Activated CD4-positive, alpha-beta T cell treated with anti-CD3 and anti-CD28 coated beads for 48 hours (primary cell): ENCODE measurements at regions not wholly inside any gene's neighbourhood (a gene's known extent, or its start where the extent isn't known, plus 50 kb on each side); places are given as distances from the start of the nearest gene placed in this dataset.
"Not testable (repeated sequence)": the region's sequence is repeated elsewhere in the genome, so short reads cannot be mapped to it uniquely, and the experiment has no call there.

Experiments
- DNase-seq: peaks from one replicate; pipeline ENCODE4 v3.0.0-alpha.2; 2020

DNA sequence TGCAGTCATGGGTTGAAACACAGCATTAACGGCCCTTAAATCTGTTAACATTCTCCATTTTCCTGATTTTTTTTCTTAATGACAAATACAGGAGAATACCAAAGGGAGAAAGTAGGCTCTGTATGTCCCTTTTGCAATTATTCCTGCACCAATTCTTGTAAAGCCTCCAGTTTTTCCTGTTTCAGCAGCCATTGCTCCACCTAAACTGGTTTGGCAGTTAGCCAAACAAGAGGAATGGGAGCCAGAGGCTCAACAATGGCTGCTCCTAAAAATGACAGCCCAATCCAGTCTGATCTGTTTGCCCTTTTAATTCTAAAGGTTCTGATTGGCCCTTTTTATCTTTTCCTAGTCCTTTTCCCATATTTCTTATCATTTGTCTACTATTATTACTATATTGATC lies 284.2 kb upstream of the SGK1 start:
- no peak for DNase-seq

DNA sequence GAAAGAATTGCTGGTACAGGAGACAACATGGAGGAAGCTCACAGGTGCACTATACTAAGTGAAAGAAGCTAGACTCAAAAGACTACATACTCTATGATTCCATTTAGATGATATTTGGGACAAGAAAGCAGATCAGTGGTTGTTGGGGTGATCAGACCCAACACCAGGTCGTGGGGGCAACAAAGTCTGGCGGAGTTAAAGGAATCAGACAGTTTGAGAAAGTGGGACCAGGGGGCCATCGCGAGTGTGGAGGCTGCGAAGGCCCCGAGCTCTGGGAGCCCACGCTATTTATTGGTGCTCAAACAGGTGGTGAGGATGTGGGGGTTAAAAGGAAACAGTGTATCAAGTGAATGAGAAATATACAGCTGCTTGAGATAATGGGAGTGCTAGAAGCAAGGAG lies 282.8 kb upstream of the SGK1 start:
- DNase-seq, result no peak

DNA sequence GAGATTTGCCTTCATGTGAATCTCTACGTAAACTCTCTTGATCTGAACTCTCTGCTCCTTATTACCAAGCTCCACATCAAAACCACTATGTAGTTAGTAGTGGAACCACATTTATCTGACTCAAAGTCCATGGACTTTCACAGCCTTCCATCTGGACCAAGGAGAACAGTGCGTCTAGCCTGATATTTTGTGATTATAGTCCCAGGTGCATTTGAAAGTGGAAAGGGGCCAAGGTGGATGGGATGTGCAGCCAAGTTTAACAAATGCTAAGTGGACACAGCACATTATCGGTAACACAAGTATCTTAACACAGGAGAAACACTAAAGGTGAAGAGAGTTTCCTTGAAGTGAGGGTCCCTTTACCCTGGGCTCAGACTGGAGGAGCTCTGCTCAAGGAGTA lies 281.2 kb upstream of the SGK1 start:
- no peak for DNase-seq

GRCh38 chr6:134596191-134596590 lies 278.3 kb upstream of the SGK1 start:
- DNase-seq, result no peak

- no peak for DNase-seq
Observed at GRCh38 chr6:134594881-134595280, 277.0 kb upstream of the SGK1 start.

- DNase-seq, result no peak
Observed at GRCh38 chr6:134593887-134594286, 276.0 kb upstream of the SGK1 start.

DNA sequence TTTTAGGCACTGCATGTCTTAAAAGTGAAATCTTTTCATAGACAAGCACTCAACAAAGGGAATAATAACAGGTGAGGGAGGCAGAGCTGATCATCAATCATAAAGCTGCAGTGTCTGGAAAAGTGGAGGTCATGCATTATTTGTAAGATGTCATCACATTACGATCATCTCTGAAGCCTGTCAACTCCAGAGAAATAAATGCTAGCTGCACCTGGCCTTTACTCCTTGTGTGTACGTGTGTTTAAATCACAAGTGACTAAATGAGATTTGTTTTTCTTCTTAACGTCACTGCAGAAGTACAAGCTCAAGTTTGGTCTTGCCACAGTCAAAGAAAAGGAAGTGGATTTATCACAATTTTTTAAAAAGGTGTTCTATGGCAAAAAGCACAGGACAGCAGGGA lies 275.5 kb upstream of the SGK1 start:
- DNase-seq, result no peak

- no peak for DNase-seq
Observed at GRCh38 chr6:134593024-134593423, 275.1 kb upstream of the SGK1 start.

GRCh38 chr6:134590449-134590848 lies 272.5 kb upstream of the SGK1 start:
- no peak for DNase-seq

- DNase-seq, result no peak
Observed at GRCh38 chr6:134590004-134590403, 272.1 kb upstream of the SGK1 start.

- no peak for DNase-seq
Observed at GRCh38 chr6:134589512-134589911, 271.6 kb upstream of the SGK1 start.

DNA sequence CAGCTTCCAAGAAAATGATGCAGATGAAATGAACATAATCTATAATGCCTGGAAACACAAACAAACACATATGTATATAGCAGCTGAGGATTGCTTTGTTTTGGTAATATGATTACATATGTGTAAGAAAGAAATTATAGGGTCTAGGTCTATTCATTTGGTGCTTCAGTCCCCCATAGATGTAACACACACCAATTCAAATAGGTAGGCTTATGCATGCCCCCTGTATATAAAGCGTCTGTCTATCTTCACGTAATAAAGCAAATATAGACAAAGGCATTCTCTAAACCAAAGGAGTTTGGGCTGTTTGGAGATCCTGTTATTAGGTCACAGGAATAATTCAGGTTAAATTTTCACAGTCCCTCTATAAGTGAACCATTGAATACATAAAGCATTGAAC lies 270.4 kb upstream of the SGK1 start:
- DNase-seq, result no peak

DNA sequence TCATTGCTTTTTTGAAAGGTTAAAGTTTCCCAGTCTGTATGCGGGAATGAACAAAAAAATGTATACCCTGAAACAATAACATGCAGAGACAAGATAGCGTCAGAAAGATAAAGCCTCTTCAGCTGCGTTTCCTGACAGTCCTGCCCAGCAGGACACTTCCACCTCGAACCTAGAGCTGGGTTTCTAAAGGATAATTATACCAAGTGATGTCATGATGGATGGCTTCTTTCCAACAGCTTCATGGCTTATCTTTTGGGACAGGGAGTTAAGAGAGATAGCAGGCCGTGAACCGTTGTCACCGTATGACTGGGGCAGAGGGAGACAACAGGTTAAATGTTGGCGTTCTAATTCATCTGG lies 267.6 kb upstream of the SGK1 start:
- no peak for DNase-seq

DNA sequence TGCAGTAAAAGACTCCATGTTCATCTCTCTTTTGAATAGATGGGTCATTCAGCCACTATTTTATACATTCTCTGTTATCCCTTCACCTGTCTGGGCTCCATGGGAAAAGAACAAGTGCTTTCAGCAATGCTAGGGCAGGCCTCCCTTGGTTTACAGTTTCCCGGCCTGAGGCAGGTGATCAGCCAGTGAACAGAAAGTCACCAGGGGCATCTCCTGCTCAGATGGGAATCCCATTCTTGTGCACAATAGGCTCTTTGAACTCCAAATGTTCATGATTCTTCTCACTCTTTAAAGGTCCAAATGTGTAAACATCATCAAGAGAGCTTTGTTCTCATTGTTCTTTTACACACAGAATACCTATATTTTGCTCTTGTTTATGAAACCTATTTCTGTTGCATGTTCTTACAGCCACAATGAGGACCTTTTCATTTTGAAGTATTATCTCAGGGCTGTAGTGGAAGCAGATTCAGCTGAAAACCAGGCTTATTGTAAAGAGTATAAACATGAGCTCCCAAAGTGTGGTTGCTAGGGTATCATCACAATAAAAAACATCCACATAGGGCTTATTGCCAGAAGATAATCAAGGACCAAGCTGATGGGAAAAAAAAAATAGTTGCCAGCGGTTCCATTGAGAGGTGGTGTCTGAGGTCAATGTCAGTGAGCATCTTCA lies 267.1 kb upstream of the SGK1 start:
- DNase-seq, result no peak

- DNase-seq, result no peak
Observed at GRCh38 chr6:134577998-134578397, 260.1 kb upstream of the SGK1 start.

- DNase-seq, result no peak
Observed at GRCh38 chr6:134575221-134575620, 257.3 kb upstream of the SGK1 start.

DNA sequence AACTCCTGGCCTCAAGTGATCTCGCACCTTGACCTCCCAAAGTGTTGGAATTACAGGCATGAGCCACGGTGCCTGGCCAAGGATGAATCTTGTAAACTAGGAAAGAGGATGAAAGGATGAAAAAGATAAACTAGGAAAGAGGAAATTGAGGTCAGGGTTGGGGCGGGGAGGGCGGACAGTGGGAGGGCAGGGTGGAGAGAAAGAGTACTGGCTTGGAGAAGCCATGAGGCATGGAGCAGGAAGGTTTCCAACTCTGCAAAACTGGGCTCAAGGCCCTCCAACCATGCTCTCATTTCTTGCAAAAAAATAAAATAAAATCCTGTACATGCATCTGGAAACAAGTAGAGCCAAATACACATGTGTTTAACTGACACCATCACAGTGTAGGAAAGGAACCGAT lies 256.6 kb upstream of the SGK1 start:
- DNase-seq, result no peak

DNA sequence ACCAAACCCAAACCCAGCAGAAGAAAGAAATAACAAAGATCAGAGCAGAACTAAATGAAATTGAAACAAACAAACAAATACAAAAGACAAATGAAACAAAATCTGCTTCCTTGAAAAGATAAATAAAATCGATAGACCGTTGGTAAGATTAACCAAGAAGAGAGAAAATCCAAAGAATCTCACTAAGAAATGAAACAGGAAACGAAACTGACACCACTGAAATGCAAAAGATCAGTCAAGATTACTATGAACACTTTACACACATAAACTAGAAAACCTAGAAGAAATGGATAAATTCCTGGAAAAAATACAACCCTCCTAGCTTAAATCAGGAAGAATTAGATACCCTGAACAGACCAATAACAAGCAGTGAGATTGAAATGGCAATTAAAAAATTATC lies 252.1 kb upstream of the SGK1 start:
- DNase-seq, result not testable (repeated sequence)

GRCh38 chr6:134564705-134565104 lies 246.8 kb upstream of the SGK1 start:
- DNase-seq, result no peak

- DNase-seq, result no peak
Observed at GRCh38 chr6:134560019-134560418, 242.1 kb upstream of the SGK1 start.

DNA sequence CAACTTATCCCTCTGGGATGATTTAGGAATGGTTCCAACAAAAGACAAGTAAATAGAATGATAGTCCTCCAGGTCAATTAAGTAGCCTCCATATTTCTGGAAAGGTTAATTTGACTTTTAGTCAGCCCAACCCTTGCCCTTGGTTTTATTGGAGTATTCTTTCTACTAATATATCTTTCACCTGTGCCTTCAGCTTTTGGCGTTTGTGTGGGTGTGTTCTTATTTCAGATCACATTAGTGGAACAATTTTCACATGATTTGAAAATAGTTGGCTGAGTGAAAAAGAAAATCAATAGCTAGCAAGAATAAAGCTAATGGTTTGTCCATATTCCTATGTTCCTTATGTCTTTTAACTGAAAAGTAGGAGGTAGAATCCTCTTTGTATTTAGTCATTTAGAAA lies 239.6 kb upstream of the SGK1 start:
- DNase-seq, result no peak

GRCh38 chr6:134555672-134556071 lies 237.8 kb upstream of the SGK1 start:
- DNase-seq, result no peak

- DNase-seq, result no peak
Observed at GRCh38 chr6:134553936-134554335, 236.0 kb upstream of the SGK1 start.

- DNase-seq, result no peak
Observed at GRCh38 chr6:134551245-134551960, 233.5 kb upstream of the SGK1 start.

- no peak for DNase-seq
Observed at GRCh38 chr6:134550604-134551003, 232.7 kb upstream of the SGK1 start.
